ENCODE measurements at regions not wholly inside any gene's neighbourhood (a gene's known extent, or its start where the extent isn't known, plus 50 kb on each side); places are given as distances from the start of the nearest gene placed in this dataset.

GRCh38 chr6:3981917-3982316, 97.0 kb downstream of the FAM217A start:
- Histone ChIP-seq H3K4me1 (ENCODE audit: control insufficient read depth, insufficient read depth, low read length) (no peaks in the 10 kb centered on the region), H3K27me3 (ENCODE audit: control insufficient read depth, insufficient read depth, low read length) (no peaks in the 10 kb centered on the region), H3K9me3 (ENCODE audit: control insufficient read depth, insufficient read depth, low read depth, low read length) (no peaks in the 10 kb centered on the region), H3K27ac (ENCODE audit: low read length) (no peak overlapping the region), H3K36me3 (ENCODE audit: control insufficient read depth, insufficient read depth, low read length) (no peaks in the 10 kb centered on the region), H3K4me3 (ENCODE audit: low read depth in 2 of 2, low read length in 2 of 2) (no peak overlapping the region)
- CTCF ChIA-PET, result no interaction called here
- no TSS peak for BruUV-seq (replicated peaks)
- no peak for ATAC-seq
- POLR2A ChIA-PET, result no interaction called here
- DNase-seq (ENCODE audit: low read depth, low spot score), result no peak
- intact Hi-C loops (cut with micrococcal nuclease; ENCODE audit: unreplicated experiment) (no loop called here), in situ Hi-C loops (cut with HindIII; ENCODE audit: low pct_unique_long_range_greater_than_20kb, low sequenced_read_pairs) (loop anchor here (25.0 kb wide), 1 partner anchor 170 kb away; no protein-coding TSS in a partner anchor)
- TF ChIP-seq TCF7L2 (IDR thresholded peaks at IDR 0.05; ENCODE audit: low read depth, low read length) (no peak), SIN3A (IDR thresholded peaks at IDR 0.05; ENCODE audit: borderline replicate concordance, insufficient read depth, low read depth, low read length) (no peak), REST (IDR thresholded peaks at IDR 0.05; ENCODE audit: insufficient read depth in 1 of 2, low read depth in 2 of 2, low read length in 1 of 2) (no peak), POLR2AphosphoS5 (IDR thresholded peaks at IDR 0.05; ENCODE audit: low read depth, low read length) (no peak), CTCF (IDR thresholded peaks at IDR 0.05) (no peak)

GRCh38 chr6:3983778-3984177, 95.2 kb downstream of the FAM217A start:
- intact Hi-C loops (cut with micrococcal nuclease; ENCODE audit: unreplicated experiment), result no loop called here
- no TSS peak for BruUV-seq (replicated peaks)
- POLR2A ChIA-PET, result no interaction called here
- Histone ChIP-seq H3K4me3 (ENCODE audit: low read depth in 2 of 2, low read length in 2 of 2) (no peak overlapping the region), H3K9me3 (ENCODE audit: control insufficient read depth, insufficient read depth, low read depth, low read length) (no peaks in the 10 kb centered on the region), H3K27me3 (ENCODE audit: control insufficient read depth, insufficient read depth, low read length) (no peaks in the 10 kb centered on the region), H3K36me3 (ENCODE audit: control insufficient read depth, insufficient read depth, low read length) (no peaks in the 10 kb centered on the region), H3K27ac (ENCODE audit: low read length) (no peak overlapping the region), H3K4me1 (ENCODE audit: control insufficient read depth, insufficient read depth, low read length) (no peaks in the 10 kb centered on the region)
- ATAC-seq, result no peak
- CTCF ChIA-PET, result no interaction called here
- in situ Hi-C loops (cut with HindIII; ENCODE audit: low pct_unique_long_range_greater_than_20kb, low sequenced_read_pairs), result loop anchor here (25.0 kb wide), 1 partner anchor 171 kb away; no protein-coding TSS in a partner anchor
- no peak for TF ChIP-seq TCF7L2 (IDR thresholded peaks at IDR 0.05; ENCODE audit: low read depth, low read length)
- no peak for TF ChIP-seq SIN3A (IDR thresholded peaks at IDR 0.05; ENCODE audit: borderline replicate concordance, insufficient read depth, low read depth, low read length)
- TF ChIP-seq REST (IDR thresholded peaks at IDR 0.05; ENCODE audit: insufficient read depth in 1 of 2, low read depth in 2 of 2, low read length in 1 of 2), result no peak
- no peak for TF ChIP-seq CTCF (IDR thresholded peaks at IDR 0.05)
- TF ChIP-seq POLR2AphosphoS5 (IDR thresholded peaks at IDR 0.05; ENCODE audit: low read depth, low read length), result no peak
- no peak for DNase-seq (ENCODE audit: low read depth, low spot score)

All from Panc1 (cell line).